HG02623 (cell line): ENCODE measurements at regions not wholly inside any gene's neighbourhood (a gene's known extent, or its start where the extent isn't known, plus 50 kb on each side); places are given as distances from the start of the nearest gene placed in this dataset.

Experiments used
- ATAC-seq: cut with Tn5 transposase; IDR thresholded peaks from one replicate; pipeline ENCODE4 v1.9.1; 2021; ENCODE audit warnings: moderate library complexity; ENCODE audit not compliant: unreplicated experiment

DNA sequence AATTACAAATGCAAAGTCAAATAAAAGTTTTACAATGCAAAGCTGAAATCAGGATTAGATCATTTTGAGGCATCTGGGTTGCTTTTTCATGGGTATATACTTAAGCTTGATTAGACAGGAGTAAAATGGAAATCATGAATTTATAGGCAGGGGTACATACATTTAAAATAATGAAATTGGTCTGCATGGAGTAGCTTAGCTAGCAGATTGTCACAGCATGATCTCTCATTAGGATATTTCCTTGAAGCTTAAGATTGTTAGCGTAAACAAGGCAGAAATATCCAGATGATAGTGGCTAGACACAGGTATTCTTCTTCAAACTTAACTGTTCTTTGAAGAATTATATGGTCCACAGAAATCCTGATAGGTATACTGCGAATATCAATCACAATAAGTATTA, 1627.0 kb upstream of the PCDH20 start:
- no peak for ATAC-seq

DNA sequence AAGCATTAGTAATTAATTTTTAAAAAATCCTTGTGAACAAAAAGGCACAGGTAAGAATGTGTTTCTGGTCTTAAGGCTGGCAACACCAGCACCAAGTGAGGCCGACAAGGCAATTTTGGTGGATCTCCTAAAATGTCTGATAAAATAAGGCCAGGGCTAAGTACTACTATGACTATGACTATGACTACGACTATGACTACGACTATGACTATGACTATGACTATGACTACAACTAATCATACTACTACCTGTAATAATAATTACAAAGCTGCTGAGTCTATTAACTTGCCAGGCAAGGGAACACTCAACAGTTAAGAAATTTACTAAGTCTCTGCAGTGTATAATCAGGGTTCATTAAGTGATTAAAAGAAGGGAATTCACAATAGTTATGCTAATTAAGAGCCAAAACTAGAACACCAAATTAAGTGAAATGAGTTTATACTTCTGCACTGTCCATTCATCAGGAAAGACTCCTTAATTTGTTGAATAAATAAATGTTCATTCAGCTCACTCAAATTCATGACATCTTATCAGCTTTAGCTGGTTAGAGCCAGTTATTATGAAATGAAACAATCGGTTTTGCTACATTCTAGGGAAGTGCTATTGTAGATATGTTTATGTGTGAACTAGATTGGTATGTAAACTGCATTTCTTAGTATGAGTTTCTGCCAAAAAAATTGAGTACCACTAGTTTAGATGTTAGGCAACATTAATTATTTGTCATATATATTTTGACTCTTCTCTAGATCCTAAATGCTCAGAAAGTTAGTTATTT, 1626.2 kb upstream of the PCDH20 start:
- ATAC-seq, result no peak

DNA sequence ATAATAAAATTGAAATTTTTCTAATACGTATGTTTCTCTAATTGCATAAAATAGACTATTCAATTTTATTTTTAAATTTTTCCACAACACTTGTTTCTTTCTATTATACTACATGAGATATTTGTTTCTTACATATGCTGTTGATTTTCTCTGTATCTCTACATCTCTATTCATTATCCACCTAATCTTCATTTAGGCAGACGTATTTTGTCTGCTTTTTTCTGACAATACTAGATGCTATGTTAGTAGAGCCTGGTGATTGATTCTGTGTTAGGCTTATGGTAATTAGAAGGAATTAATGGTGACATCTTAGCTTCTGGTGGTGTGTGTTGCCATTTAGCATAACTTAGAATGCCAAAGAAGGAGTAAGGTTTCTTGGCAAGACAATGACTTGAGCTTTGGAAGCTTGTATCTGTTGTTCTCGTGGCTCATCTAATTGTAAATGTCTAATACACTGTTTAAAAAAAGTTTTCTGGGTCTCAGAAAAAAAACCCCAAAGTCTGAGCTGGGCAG, 1610.7 kb upstream of the PCDH20 start:
- no peak for ATAC-seq

DNA sequence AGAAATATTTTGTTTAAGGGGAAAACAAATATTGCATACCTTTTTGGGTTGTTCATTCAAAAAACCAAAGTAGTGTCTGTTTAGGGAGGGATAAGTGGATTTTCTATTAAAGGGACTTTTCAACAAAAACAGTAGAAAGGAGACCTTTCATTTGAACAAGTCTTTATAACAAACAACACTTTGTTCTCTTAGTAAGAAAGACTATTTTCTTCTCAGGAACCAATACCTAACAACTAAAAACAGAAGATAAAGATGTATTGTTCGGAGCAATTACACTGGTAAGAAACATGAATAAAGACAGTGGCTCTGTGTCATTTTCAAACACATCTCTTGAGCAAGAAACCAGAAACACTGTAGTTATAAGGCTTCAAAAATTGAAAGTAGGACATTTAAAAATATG, 1610.1 kb upstream of the PCDH20 start:
- no peak for ATAC-seq

DNA sequence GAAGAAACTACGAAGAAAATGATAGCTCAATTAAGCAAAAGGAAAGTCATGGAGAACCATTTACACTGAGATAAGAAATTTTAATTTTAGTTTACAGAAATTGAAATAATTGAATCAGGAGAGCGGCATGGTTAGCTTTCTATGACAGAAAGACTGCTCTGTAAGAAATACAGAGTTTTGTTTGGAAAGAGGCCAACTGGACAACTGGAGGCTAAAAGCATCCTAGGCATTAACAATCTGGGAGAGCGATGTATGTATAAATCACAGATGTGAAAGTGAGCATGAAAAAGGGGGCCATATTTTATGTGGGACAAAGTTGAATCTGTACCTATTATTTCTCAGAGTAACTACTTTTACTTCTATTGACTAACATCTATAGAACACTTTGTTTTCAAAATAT, 1608.8 kb upstream of the PCDH20 start:
- ATAC-seq, result no peak

DNA sequence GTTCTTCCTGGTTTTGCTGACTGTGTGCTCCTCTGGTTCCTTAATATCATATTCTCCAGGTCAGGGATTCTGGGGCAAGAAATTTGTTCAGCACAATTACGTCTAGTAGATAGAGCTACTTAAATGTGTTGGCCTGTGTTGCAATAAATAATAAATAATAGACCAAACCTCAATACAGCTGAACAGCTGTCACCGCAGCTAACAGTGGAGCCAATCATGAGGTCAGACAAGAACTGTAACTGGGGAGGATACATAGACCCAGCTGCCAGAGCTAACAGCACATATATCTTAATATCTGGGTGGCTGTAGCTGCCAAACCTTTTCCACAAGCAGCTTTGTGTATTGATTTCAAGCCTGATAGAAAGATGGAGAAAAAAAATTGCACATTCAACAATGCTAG, 1596.3 kb upstream of the PCDH20 start:
- ATAC-seq, result no peak

DNA sequence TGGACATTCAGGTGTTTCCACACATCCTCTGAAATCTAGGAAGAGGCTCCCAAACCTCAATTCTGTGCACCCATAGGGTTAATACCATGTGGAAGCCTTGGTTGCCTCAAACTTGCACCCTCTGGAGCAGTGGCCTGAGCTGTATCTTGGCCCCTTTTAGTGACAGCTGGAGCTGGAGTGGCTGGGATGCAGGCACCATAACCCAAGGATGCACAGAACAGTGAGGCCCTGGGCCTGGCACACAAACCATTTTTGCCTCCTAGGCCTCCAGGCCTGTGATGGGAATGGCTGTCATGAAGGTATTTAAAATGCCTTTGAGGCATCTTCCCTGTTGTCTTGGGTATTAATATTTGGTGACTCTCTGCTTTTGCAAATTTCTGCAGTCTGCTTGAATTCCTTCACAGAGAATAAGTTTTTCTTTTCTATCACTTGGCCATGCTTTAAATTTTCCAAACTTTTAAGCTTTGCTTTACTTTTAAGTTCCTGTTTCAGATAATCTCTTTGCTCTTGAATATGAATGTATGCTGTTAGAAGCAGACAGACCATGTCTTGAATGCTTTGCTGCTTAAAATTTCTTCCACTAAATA, 1594.5 kb upstream of the PCDH20 start:
- ATAC-seq, result no peak

DNA sequence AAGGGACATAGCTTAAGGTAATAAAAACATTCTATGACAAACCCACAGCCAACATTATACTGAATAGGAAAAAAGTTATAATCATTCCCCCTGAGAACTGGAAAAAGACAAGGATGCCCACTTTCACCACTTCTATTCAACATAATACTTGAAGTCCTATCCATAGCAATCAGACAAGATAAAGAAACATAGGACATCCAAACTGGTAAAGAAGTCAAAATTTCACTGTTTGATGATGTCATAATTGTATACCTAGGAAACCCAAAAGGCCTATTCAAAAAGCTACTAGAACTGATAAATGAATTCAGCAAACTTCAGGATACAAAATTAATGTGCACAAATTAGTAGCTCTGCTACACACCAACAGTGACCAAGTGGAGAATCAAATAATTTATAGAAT, 1590.0 kb upstream of the PCDH20 start:
- no peak for ATAC-seq

DNA sequence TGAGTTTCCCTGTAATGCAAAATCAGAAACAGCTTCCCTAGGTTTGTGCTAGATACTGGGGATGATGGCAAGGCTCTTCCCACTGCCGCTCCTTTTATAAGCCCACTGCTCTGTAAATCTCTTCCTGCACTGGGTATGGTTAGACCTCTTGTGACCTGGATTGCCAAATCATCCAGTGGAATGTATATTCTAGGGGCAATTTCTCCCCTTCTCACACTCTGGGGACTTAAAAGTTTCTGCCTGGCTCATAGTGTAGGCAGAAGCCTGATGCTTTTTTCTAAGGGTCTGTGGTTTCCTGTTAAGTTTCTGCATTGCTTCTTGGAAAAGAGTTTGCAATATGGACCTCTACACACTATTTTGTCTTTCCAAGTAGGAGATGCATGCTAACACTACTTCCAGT, 1582.0 kb upstream of the PCDH20 start:
- no peak for ATAC-seq

DNA sequence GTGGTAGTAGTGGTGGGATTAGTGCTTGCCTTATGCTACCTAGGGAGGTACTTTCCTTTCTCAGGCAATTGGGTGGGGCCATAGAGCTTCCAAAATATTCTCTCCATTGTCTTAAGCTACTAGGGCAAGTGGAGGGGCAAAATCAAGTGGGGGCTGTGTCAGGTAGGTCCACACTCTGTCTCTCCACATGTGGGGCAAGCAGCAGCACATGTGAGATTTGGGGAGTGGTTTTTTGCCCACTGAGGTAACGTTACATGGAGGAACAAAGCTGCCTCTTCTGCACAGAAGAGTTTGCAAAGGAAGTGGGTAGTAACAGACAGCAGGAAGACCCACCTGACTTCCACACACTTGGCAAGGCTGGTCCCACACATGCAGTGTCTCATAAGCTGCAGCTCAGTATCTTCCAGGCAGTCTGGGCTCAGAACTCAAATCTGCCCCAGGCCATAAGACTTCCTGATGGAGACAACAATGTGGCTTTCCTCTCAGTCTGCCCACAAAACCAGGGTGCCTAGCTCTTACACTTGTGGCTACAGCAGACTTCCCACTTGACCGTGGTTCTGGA, 1581.5 kb upstream of the PCDH20 start:
- no peak for ATAC-seq

DNA sequence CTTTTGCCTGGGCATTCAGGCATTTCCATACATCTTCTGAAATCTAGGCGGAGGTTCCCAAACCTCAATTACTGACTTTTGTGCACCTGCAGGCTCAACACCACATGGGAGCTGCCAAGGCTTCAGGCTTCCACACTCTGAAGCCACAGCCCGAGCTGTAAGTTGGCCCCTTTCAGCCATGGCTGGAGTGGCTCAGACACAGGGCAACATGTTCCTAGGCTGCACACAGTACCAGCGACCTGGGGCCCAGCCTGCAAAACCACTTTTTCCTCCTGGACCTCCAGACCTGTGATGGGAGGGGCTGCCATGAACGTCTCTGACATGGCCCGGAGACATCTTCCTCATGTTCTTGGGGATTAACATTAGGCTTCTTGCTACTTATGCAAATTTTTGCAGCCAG, 1558.2 kb upstream of the PCDH20 start:
- no peak for ATAC-seq

DNA sequence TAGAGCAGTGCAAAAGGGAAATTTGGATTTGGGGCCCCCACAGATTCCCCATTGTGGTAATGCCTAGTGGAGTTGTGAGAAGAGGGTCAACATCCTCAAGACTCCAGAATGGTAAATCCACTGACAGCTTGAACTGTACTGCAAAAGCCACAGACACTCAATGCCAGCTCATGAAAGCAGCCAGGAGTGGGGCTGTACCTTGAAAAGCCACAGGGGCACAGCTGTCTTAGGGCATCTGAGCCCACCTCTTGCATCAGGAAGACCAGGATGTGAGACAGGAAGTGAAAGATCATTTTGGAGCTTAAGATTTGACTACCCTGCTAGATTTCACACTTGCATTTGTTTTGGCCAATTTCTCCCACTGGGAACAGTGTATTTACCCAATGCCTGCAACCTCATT, 1548.9 kb upstream of the PCDH20 start:
- no peak for ATAC-seq

DNA sequence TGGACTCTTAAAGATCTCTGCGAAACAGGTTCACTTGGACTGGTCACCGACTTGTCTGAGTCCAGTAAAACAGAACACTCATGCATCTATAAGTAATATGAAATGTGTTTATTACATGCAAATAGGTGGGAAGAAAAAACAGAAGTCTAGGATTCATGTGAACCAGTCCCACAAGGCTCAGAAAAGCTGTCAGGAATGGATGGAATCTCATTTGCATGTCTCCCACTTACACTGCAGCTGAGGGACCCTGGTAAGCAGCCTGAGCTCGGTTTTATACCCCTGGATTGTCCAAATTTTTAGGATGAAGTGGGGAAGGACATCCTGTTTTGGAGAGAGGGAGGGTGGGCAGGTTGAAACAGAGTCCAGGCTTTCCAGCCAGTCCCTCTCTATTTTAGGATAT, 1545.1 kb upstream of the PCDH20 start:
- no peak for ATAC-seq

DNA sequence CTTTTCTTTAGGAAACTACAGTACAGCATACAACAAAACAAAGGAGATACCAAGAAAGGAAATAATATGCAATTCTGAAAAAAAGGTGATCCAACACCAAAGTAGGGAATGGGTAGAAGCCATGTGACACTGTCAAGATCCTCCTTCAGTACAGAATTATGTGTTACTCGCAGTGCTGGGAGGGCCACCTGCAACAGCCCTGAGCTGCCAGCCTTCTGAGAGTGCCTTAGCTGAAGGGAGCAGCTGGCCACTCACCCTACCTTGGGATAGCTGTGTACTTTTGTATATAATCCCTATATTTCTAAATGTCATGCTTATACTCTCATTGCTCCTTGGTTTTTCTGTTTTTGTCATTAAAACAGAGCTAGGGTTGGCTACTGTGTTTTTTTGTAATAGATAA, 1518.2 kb upstream of the PCDH20 start:
- ATAC-seq, result no peak

DNA sequence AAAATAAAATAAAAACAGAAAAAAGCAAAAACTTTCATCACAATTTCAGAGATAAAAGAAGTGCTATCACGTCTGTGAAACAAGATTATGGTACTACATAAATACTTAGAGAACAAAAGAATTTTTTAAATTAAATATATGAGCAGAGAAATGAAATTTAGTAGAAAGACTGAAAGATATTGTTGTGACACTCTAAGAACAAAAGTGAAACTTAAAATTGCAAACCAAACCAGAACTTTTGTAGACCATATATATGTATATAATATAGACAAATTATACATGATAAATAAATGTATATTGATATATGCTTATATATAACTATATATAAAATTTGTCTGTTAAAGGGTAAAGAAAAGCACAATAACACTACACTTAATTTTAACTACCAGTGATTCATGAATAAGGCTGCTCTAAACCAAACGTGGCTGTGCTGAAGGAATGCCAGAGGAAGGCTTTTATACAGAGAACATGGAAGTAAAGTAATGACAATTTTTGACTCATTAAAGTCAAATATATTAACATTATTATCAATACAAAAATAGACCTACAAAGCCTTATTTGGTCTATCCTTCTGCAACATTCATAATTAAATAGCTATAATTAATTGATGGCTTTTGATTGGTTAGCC, 1516.7 kb upstream of the PCDH20 start:
- no peak for ATAC-seq

DNA sequence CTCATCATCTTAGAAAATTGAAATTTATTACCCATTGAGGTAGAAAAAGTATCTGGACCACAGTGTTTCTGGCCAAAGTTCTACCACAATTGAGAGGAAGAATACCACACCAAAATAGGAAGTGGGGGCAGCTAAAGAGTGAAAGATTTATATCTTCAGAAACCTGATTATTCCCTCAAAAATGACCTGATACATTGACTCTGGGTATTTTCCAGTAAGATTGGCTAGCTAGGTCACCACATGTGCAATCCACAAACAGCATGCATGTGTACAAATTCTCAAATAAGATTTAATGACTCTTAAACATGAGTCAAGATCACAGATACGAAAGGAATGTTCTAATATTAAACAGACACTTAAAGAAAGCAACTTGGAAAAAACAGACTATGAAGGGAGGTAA, 1516.2 kb upstream of the PCDH20 start:
- no peak for ATAC-seq

DNA sequence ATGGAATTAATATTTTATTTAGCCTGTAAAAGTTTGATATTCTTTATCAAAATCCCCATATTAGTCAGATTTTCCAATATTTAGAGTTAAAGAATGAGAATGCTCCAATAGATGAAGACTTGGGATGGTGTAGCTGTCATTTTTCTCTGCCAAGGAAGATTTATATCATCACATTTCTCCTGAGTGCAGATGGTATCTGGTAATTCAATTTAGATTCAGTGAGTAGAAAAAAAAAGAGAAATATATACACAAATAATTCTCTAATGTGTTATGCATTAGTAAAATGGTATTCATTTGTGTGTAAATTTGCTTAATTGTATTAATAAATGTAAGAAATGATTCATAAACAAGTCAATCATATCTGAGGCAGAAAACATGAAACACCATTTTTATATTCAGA, 1508.7 kb upstream of the PCDH20 start:
- no peak for ATAC-seq

DNA sequence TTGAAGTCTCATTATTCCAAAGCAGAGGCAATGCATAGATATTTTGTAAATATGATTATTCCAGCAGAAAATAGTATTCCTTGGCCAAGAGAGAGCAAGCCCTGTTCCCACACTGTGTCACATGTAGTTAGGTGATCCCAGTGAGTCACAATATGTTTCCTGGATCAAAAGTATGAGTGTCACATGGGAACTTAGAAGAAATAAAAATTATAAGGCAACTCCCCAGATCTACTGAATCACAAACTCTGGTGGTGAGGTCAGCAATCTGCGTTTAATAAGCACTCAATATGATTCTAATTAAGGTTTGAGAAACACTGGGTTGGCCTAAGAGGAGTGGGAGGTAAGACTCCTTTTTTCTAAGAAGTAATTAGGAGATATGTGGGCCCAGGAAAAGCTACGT, 1504.5 kb upstream of the PCDH20 start:
- ATAC-seq, result no peak

DNA sequence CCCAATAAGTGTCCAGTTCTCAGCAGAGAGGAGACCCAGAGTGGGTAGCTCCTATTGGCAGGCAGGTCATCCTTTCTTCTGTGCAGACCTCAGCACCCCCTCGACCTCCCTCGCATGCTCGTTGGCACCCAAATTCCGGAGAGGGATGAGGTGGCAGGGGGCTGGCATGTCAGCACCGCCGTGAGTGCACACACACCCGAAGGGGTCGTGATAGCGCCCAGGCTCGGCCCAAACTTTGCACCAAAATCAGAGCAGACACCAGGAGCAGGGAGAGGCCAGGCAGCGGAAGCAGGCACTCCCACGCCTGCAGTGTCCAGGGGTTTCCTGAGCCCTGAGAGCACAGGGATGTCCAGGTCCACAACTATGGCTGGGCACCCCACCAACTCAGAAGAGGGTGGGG, 1503.8 kb upstream of the PCDH20 start:
- no peak for ATAC-seq

DNA sequence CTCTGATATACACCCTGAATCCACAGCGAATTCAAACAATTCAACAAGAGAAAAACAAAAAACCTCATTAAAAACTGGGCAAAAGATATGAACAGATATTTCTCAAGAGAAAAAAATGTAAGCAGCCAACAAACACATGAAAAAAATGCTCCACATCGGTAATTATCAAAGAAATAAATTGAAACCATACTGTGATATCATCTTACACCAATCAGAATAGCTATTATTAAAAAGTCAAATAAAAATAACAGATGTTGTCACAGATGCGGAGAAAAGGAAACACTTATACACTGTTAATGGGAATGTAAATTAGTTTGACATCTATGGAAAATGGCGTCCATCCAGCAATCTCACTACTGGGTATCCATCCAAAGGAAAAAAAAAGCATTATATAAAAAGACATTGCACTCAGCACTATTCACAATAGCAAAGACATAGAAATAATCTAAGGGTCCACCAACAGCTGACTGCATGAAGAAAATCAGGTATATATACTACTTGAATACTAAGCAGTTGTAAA, 1495.0 kb upstream of the PCDH20 start:
- no peak for ATAC-seq

DNA sequence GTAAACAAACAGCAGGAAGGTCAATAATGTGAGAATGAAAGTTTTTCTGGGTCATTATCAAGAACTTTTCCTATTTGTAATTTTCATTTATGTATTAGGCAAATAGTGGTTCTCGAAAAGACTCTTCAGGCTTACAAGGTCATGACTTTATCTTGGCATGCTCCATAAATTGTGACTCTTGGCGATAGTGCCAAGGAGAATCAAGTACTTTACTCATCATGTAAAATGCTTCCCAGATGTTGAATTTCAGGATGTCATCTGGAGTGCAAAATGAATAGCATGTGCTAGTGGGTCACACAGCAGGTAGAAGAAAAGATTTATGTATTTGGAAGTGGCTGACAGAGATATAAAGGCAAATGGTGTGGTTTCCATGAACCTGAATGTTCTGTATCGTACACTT, 1492.7 kb upstream of the PCDH20 start:
- no peak for ATAC-seq

DNA sequence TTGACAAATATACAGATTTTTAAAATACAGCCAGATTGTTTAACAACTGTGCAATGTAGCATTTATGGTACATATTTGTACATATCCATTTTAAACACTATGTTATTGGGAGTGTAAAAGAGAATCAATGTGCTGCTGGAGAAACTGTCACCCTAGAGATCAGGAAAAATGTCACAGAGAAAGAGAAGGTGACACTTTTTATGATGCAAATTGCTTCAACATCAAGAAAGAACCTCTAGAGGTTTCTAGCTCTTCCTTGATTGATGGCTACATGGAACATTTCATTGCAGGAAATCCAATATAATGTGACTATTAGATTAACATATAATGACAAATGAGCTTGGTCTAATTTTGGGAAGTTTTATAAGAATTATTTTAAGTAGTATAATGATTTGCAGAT, 1491.2 kb upstream of the PCDH20 start:
- no peak for ATAC-seq
